HG03378 (cell line): ENCODE measurements at regions not wholly inside any gene's neighbourhood (a gene's known extent, or its start where the extent isn't known, plus 50 kb on each side); places are given as distances from the start of the nearest gene placed in this dataset.
"Not testable (repeated sequence)": the region's sequence is repeated elsewhere in the genome, so short reads cannot be mapped to it uniquely, and the experiment has no call there.

Experiments
- ATAC-seq: cut with Tn5 transposase; IDR thresholded peaks from one replicate; pipeline ENCODE4 v1.9.1; 2021; ENCODE audit warnings: mild to moderate bottlenecking, moderate library complexity; ENCODE audit not compliant: unreplicated experiment

- not testable (repeated sequence) for ATAC-seq
Observed at GRCh38 chrX:65888150-65888549, 151.7 kb downstream of the VSIG4 start.

GRCh38 chrX:65883556-65883955 lies 156.3 kb downstream of the VSIG4 start:
- no peak for ATAC-seq

GRCh38 chrX:65879977-65880799 lies 159.7 kb downstream of the VSIG4 start:
- ATAC-seq, result no peak

GRCh38 chrX:65878456-65878855 lies 161.4 kb downstream of the VSIG4 start:
- ATAC-seq, result no peak

- ATAC-seq, result no peak
Observed at GRCh38 chrX:65877953-65878352, 161.9 kb downstream of the VSIG4 start.

GRCh38 chrX:65875614-65876013 lies 164.3 kb downstream of the VSIG4 start:
- ATAC-seq, result not testable (repeated sequence)

DNA sequence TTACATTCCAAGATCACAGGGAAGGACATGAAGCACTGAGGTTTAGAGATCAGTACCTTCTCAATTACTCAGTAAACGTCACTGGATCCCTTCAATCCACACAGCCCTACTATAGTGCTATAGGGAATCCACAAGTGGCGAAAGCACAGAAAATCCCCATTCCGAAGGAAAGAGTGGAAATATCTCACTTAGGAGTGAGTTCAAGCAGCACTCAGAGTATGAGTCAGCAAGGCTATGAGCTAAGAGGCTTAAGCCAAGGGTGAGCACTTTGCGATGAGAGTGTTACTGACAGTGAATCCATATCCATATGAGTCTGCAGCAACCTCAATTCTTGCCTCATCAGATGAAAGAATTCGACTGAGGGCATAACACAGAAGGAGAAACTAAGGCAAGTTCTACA lies 165.1 kb downstream of the VSIG4 start:
- no peak for ATAC-seq

GRCh38 chrX:65874110-65874509 lies 165.8 kb downstream of the VSIG4 start:
- no peak for ATAC-seq

DNA sequence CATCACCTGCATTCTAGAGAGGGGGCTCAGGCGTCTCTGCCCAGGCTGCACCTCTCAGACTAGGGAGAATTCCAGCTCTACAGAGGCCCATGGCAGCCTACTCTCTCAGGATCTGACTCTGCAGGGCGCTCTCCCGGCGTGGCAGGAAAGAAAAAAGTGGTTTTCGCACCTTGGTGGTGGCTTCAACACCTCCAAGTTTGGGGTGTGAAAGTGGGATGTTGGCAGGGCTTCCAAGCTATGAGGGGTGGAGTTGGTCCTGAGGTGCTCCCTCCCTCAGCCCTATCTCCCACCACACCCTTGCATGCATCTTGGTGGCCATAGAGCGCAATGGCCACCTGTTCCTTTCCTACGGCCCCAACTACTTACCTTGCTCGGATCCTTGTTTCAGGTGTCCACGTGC lies 166.5 kb downstream of the VSIG4 start:
- ATAC-seq, result no peak

- ATAC-seq, result peak; percentile 76
Observed at GRCh38 chrX:65871671-65872311, 168.1 kb downstream of the VSIG4 start.

- not testable (repeated sequence) for ATAC-seq
Observed at GRCh38 chrX:65870544-65870943, 169.3 kb downstream of the VSIG4 start.

- no peak for ATAC-seq
Observed at GRCh38 chrX:65866773-65867172, 173.1 kb downstream of the VSIG4 start.

GRCh38 chrX:65866146-65866545 lies 173.7 kb downstream of the VSIG4 start:
- peak; percentile 68 for ATAC-seq

DNA sequence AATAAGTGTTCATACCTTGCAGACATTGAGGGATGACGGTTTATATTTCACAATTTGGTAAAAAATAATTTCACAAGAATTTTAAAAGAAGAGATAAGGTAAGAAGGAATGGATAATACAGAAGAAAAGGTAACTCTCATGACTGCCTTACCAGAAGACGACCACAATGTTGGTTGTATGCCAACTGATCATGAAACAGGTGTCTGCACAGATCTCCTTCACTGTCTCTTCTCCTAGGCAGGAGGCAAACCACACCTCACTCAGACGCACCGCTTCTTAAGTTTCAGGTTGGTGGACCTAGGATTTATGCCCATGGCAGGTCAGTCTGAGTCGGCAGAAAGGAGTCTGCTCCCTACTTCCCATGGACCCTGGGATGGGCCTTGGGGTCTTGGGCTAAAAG lies 177.2 kb downstream of the VSIG4 start:
- no peak for ATAC-seq

GRCh38 chrX:65859299-65859698 lies 180.6 kb downstream of the VSIG4 start:
- no peak for ATAC-seq

GRCh38 chrX:65854437-65854836 lies 185.4 kb downstream of the VSIG4 start:
- ATAC-seq, result not testable (repeated sequence)

GRCh38 chrX:65851306-65851705 lies 183.9 kb downstream of the MSN start:
- ATAC-seq, result not testable (repeated sequence)

DNA sequence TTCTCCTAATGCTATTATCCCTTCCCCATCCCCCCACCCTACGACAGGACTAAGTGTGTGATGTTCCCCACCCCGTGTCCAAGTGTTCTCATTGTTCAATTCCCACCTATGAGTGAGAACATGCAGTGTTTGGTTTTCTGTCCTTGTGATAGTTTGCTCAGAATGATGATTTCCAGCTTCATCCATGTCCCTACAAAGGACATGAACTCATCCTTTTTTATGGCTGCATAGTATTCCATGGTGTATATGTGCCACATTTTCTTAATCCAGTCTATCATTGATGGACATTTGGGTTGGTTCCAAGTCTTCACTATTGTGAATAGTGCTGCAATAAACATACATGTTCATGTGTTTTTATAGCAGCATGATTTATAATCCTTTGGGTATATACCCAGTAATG lies 183.4 kb downstream of the MSN start:
- not testable (repeated sequence) for ATAC-seq

DNA sequence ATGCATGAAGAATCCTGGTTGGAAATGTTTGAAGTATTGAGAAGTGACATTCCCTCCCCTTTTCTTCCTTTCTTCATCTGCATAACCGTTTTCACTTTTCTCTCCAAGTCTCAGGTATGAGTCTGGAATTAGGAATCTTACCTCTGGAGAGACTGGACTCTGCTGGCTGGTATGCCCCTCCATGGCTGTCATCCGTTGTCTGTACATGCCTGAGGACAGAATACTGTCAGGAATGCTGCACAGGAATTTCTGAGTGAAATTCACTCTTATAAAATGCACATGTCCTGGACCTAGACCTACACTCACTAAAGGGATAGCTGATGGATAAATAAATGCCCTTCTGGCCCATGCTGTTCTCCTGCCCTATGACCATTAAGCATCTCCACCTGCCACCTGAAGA lies 179.5 kb downstream of the MSN start:
- no peak for ATAC-seq

- ATAC-seq, result no peak
Observed at GRCh38 chrX:65841263-65841662, 173.8 kb downstream of the MSN start.

- ATAC-seq, result no peak
Observed at GRCh38 chrX:65838674-65839073, 171.2 kb downstream of the MSN start.

GRCh38 chrX:65837875-65838549 lies 170.6 kb downstream of the MSN start:
- ATAC-seq, result no peak
